ENCODE measurements at regions not wholly inside any gene's neighbourhood (a gene's known extent, or its start where the extent isn't known, plus 50 kb on each side); places are given as distances from the start of the nearest gene placed in this dataset.

- no peaks in the 10 kb centered on the region for H3K27me3 ChIP-seq (ENCODE audit: control insufficient read depth, insufficient read depth, low read length)
- no peak overlapping the region for H4K8ac ChIP-seq (ENCODE audit: low read depth in 2 of 2, low read length in 2 of 2)
- H3K9me3 ChIP-seq (ENCODE audit: control insufficient read depth, insufficient read depth, low read length): no peaks in the 10 kb centered on the region
- no peak overlapping the region for H2BK5ac ChIP-seq (ENCODE audit: low read depth, low read length, poor library complexity, severe bottlenecking)
- ATAC-seq (ENCODE audit: low read depth): no peak
- H2BK120ac ChIP-seq (ENCODE audit: low read depth, low read length): no peak overlapping the region
- WGBS, 2 experiments (ENCODE audit: extremely low coverage in 2 of 2, insufficient read length in 1 of 2): no CpG with 5 or more reads among the region's 6 CpGs
- no peak overlapping the region for H3K14ac ChIP-seq (replicated peaks; ENCODE audit: low read depth, low read length)
- no peak overlapping the region for H3K18ac ChIP-seq (ENCODE audit: low read depth, low read length)
- TF ChIP-seq RFX5 (IDR thresholded peaks at IDR 0.05; ENCODE audit: low read depth, low read length): no peak
- no peak for TF ChIP-seq USF2 (IDR thresholded peaks at IDR 0.05; ENCODE audit: low read depth, low read length)
- TF ChIP-seq RAD21 (IDR thresholded peaks at IDR 0.05; ENCODE audit: low read length): no peak
- TF ChIP-seq, protein P1, sequence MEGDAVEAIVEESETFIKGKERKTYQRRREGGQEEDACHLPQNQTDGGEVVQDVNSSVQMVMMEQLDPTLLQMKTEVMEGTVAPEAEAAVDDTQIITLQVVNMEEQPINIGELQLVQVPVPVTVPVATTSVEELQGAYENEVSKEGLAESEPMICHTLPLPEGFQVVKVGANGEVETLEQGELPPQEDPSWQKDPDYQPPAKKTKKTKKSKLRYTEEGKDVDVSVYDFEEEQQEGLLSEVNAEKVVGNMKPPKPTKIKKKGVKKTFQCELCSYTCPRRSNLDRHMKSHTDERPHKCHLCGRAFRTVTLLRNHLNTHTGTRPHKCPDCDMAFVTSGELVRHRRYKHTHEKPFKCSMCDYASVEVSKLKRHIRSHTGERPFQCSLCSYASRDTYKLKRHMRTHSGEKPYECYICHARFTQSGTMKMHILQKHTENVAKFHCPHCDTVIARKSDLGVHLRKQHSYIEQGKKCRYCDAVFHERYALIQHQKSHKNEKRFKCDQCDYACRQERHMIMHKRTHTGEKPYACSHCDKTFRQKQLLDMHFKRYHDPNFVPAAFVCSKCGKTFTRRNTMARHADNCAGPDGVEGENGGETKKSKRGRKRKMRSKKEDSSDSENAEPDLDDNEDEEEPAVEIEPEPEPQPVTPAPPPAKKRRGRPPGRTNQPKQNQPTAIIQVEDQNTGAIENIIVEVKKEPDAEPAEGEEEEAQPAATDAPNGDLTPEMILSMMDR (conservative IDR thresholded peaks at IDR 0.05; ENCODE audit: low read depth, low read length): no peak
- TF ChIP-seq MAZ (IDR thresholded peaks at IDR 0.05; ENCODE audit: borderline replicate concordance, low read depth, low read length): no peak
- TF ChIP-seq FOS (IDR thresholded peaks at IDR 0.05; ENCODE audit: low read depth, low read length): no peak
- no peak for TF ChIP-seq CHD1 (IDR thresholded peaks at IDR 0.05; ENCODE audit: low read depth, low read length)
- no peak for TF ChIP-seq CEBPB (IDR thresholded peaks at IDR 0.05; ENCODE audit: low read depth, low read length)
- no peak for TF ChIP-seq MAFK (IDR thresholded peaks at IDR 0.05; ENCODE audit: low read depth, low read length)
- TF ChIP-seq POLR2A (IDR thresholded peaks at IDR 0.05; ENCODE audit: low read depth, low read length): no peak
- no peak for TF ChIP-seq RCOR1 (IDR thresholded peaks at IDR 0.05; ENCODE audit: insufficient replicate concordance, low read length)
- no peak for TF ChIP-seq NFE2L2 (IDR thresholded peaks at IDR 0.05; ENCODE audit: low read depth, low read length)
- TF ChIP-seq, protein P2, sequence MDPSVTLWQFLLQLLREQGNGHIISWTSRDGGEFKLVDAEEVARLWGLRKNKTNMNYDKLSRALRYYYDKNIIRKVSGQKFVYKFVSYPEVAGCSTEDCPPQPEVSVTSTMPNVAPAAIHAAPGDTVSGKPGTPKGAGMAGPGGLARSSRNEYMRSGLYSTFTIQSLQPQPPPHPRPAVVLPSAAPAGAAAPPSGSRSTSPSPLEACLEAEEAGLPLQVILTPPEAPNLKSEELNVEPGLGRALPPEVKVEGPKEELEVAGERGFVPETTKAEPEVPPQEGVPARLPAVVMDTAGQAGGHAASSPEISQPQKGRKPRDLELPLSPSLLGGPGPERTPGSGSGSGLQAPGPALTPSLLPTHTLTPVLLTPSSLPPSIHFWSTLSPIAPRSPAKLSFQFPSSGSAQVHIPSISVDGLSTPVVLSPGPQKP (IDR thresholded peaks at IDR 0.05; ENCODE audit: borderline replicate concordance, low read depth, low read length): no peak
- TF ChIP-seq SMC3 (IDR thresholded peaks at IDR 0.05; ENCODE audit: low read depth, low read length): no peak
- no peak for TF ChIP-seq BHLHE40 (IDR thresholded peaks at IDR 0.05; ENCODE audit: low read depth, low read length)
- no peak for TF ChIP-seq MXI1 (IDR thresholded peaks at IDR 0.05; ENCODE audit: borderline replicate concordance, low read depth, low read length)
- no peak overlapping the region for H2BK20ac ChIP-seq (ENCODE audit: low read depth, low read length)
- H3K9me1 ChIP-seq (ENCODE audit: insufficient read depth, low read length): no peaks in the 10 kb centered on the region
- intact Hi-C loops (cut with micrococcal nuclease): no loop called here
- no peak overlapping the region for H3K4ac ChIP-seq (ENCODE audit: low read depth, low read length)
- ChIA-PET CTCF (no interaction called here), POLR2A (ENCODE audit: unreplicated experiment) (no interaction called here)
- no TSS peak for BruUV-seq (replicated peaks)
- H4K5ac ChIP-seq (ENCODE audit: low read depth, low read length): no peak overlapping the region
- H3K4me3 ChIP-seq (ENCODE audit: insufficient read depth, low read depth, low read length): no peak overlapping the region
- DNase-seq: no peak
- H3K79me1 ChIP-seq (ENCODE audit: low read depth in 1 of 2, low read length in 2 of 2): no peaks in the 10 kb centered on the region
- no peak overlapping the region for H3K23ac ChIP-seq (ENCODE audit: low read depth, low read length)
- dilution Hi-C loops (cut with HindIII; ENCODE audit: low sequenced_read_pairs, unreplicated experiment): no loop called here
- in situ Hi-C loops (cut with MboI; ENCODE audit: low sequenced_read_pairs): no loop called here
- H3K9ac ChIP-seq (ENCODE audit: low read depth, low read length): no peak overlapping the region
- H3K27ac ChIP-seq (ENCODE audit: insufficient read depth, low read length): no peak overlapping the region
- H4K91ac ChIP-seq (ENCODE audit: insufficient read depth, low read depth, low read length): no peak overlapping the region
- no peak overlapping the region for H3K56ac ChIP-seq (ENCODE audit: extremely low read depth, insufficient read depth, low read length)
- H3K36me3 ChIP-seq (ENCODE audit: control insufficient read depth, insufficient read depth, low read length): no peaks in the 10 kb centered on the region
- no peak overlapping the region for H2AFZ ChIP-seq (replicated peaks; ENCODE audit: low read length, poor library complexity)
- no peak overlapping the region for H2AK5ac ChIP-seq (ENCODE audit: low read depth, low read length)
- H3K4me2 ChIP-seq (ENCODE audit: low read depth, low read length): no peak overlapping the region
- no peak overlapping the region for H2AK9ac ChIP-seq (replicated peaks; ENCODE audit: low read depth, low read length, poor library complexity)
- H4K20me1 ChIP-seq (ENCODE audit: insufficient read depth, low read length): no peaks in the 10 kb centered on the region
- no peak overlapping the region for H2BK15ac ChIP-seq (ENCODE audit: low read depth, low read length)
- no peaks in the 10 kb centered on the region for H3K4me1 ChIP-seq (ENCODE audit: control insufficient read depth, insufficient read depth, low read length)
Measured at GRCh38 chr17:71869841-71870545, 250.8 kb upstream of the SOX9 start.

All from IMR-90 (cell line).